ENCODE measurements at regions not wholly inside any gene's neighbourhood (a gene's known extent, or its start where the extent isn't known, plus 50 kb on each side); places are given as distances from the start of the nearest gene placed in this dataset.

- Histone ChIP-seq H3K9me3 (ENCODE audit: low read length) (no peaks in the 10 kb centered on the region), H2AFZ (ENCODE audit: low read depth, low read length) (no peak overlapping the region), H3K36me3 (ENCODE audit: insufficient read depth, low read length) (no peaks in the 10 kb centered on the region), H3K27me3 (ENCODE audit: insufficient read depth, low read length) (no peaks in the 10 kb centered on the region), H3K4me1 (ENCODE audit: insufficient read depth, low read length) (no peaks in the 10 kb centered on the region), H3K4me3 (ENCODE audit: low read length) (no peak overlapping the region)
Measured at GRCh38 chr4:120509719-120510118, 412.8 kb downstream of the PRDM5 start.

GRCh38 chr4:120509222-120509621 lies 413.3 kb downstream of the PRDM5 start:
- no peaks in the 10 kb centered on the region for H3K9me3 ChIP-seq (ENCODE audit: low read length)
- no peaks in the 10 kb centered on the region for H3K36me3 ChIP-seq (ENCODE audit: insufficient read depth, low read length)
- H3K4me3 ChIP-seq (ENCODE audit: low read length) = no peak overlapping the region
- no peaks in the 10 kb centered on the region for H3K4me1 ChIP-seq (ENCODE audit: insufficient read depth, low read length)
- no peaks in the 10 kb centered on the region for H3K27me3 ChIP-seq (ENCODE audit: insufficient read depth, low read length)
- H2AFZ ChIP-seq (ENCODE audit: low read depth, low read length) = no peak overlapping the region

- H3K4me1 ChIP-seq (ENCODE audit: insufficient read depth, low read length) = no peaks in the 10 kb centered on the region
- no peak overlapping the region for H3K4me3 ChIP-seq (ENCODE audit: low read length)
- no peaks in the 10 kb centered on the region for H3K9me3 ChIP-seq (ENCODE audit: low read length)
- no peaks in the 10 kb centered on the region for H3K36me3 ChIP-seq (ENCODE audit: insufficient read depth, low read length)
- H3K27me3 ChIP-seq (ENCODE audit: insufficient read depth, low read length) = no peaks in the 10 kb centered on the region
- no peak overlapping the region for H2AFZ ChIP-seq (ENCODE audit: low read depth, low read length)
Measured at GRCh38 chr4:120508036-120508435, 414.5 kb downstream of the PRDM5 start.

- Histone ChIP-seq H3K36me3 (ENCODE audit: insufficient read depth, low read length) (no peaks in the 10 kb centered on the region), H2AFZ (ENCODE audit: low read depth, low read length) (no peak overlapping the region), H3K9me3 (ENCODE audit: low read length) (peaks cover 3% of the 10 kb centered on the region), H3K4me3 (ENCODE audit: low read length) (no peak overlapping the region), H3K4me1 (ENCODE audit: insufficient read depth, low read length) (peaks cover 3% of the 10 kb centered on the region), H3K27me3 (ENCODE audit: insufficient read depth, low read length) (no peaks in the 10 kb centered on the region)
Measured at GRCh38 chr4:120506536-120506935, 416.0 kb downstream of the PRDM5 start.

- Histone ChIP-seq H2AFZ (ENCODE audit: low read depth, low read length) (no peak overlapping the region), H3K4me1 (ENCODE audit: insufficient read depth, low read length) (peaks cover 3% of the 10 kb centered on the region), H3K36me3 (ENCODE audit: insufficient read depth, low read length) (no peaks in the 10 kb centered on the region), H3K27me3 (ENCODE audit: insufficient read depth, low read length) (no peaks in the 10 kb centered on the region), H3K9me3 (ENCODE audit: low read length) (peaks cover 3% of the 10 kb centered on the region), H3K4me3 (ENCODE audit: low read length) (no peak overlapping the region)
Measured at GRCh38 chr4:120498678-120499077, 423.8 kb downstream of the PRDM5 start.

- H3K27me3 ChIP-seq (ENCODE audit: insufficient read depth, low read length) = no peaks in the 10 kb centered on the region
- no peak overlapping the region for H2AFZ ChIP-seq (ENCODE audit: low read depth, low read length)
- no peak overlapping the region for H3K4me3 ChIP-seq (ENCODE audit: low read length)
- no peaks in the 10 kb centered on the region for H3K9me3 ChIP-seq (ENCODE audit: low read length)
- no peaks in the 10 kb centered on the region for H3K36me3 ChIP-seq (ENCODE audit: insufficient read depth, low read length)
- H3K4me1 ChIP-seq (ENCODE audit: insufficient read depth, low read length) = peaks cover 2% of the 10 kb centered on the region
Measured at GRCh38 chr4:120491481-120491880, 424.8 kb upstream of the MAD2L1 start.

- Histone ChIP-seq H3K4me1 (ENCODE audit: insufficient read depth, low read length) (no peaks in the 10 kb centered on the region), H3K9me3 (ENCODE audit: low read length) (no peaks in the 10 kb centered on the region), H3K4me3 (ENCODE audit: low read length) (no peak overlapping the region), H3K27me3 (ENCODE audit: insufficient read depth, low read length) (no peaks in the 10 kb centered on the region), H2AFZ (ENCODE audit: low read depth, low read length) (no peak overlapping the region), H3K36me3 (ENCODE audit: insufficient read depth, low read length) (no peaks in the 10 kb centered on the region)
Measured at GRCh38 chr4:120481756-120482155, 415.1 kb upstream of the MAD2L1 start.

GRCh38 chr4:120472447-120473131 lies 405.9 kb upstream of the MAD2L1 start:
- H3K4me1 ChIP-seq (ENCODE audit: insufficient read depth, low read length) = no peaks in the 10 kb centered on the region
- no peaks in the 10 kb centered on the region for H3K9me3 ChIP-seq (ENCODE audit: low read length)
- no peaks in the 10 kb centered on the region for H3K27me3 ChIP-seq (ENCODE audit: insufficient read depth, low read length)
- H2AFZ ChIP-seq (ENCODE audit: low read depth, low read length) = no peak overlapping the region
- no peaks in the 10 kb centered on the region for H3K36me3 ChIP-seq (ENCODE audit: insufficient read depth, low read length)
- H3K4me3 ChIP-seq (ENCODE audit: low read length) = no peak overlapping the region

GRCh38 chr4:120466429-120466828 lies 399.8 kb upstream of the MAD2L1 start:
- Histone ChIP-seq H3K36me3 (ENCODE audit: insufficient read depth, low read length) (no peaks in the 10 kb centered on the region), H3K4me3 (ENCODE audit: low read length) (no peak overlapping the region), H3K9me3 (ENCODE audit: low read length) (no peaks in the 10 kb centered on the region), H3K4me1 (ENCODE audit: insufficient read depth, low read length) (peaks cover 7% of the 10 kb centered on the region), H2AFZ (ENCODE audit: low read depth, low read length) (no peak overlapping the region), H3K27me3 (ENCODE audit: insufficient read depth, low read length) (no peaks in the 10 kb centered on the region)

- H3K4me1 ChIP-seq (ENCODE audit: insufficient read depth, low read length) = no peaks in the 10 kb centered on the region
- H3K9me3 ChIP-seq (ENCODE audit: low read length) = no peaks in the 10 kb centered on the region
- no peaks in the 10 kb centered on the region for H3K36me3 ChIP-seq (ENCODE audit: insufficient read depth, low read length)
- H2AFZ ChIP-seq (ENCODE audit: low read depth, low read length) = no peak overlapping the region
- no peaks in the 10 kb centered on the region for H3K27me3 ChIP-seq (ENCODE audit: insufficient read depth, low read length)
- no peak overlapping the region for H3K4me3 ChIP-seq (ENCODE audit: low read length)
Measured at GRCh38 chr4:120454788-120455187, 388.1 kb upstream of the MAD2L1 start.

GRCh38 chr4:120452536-120452935 lies 385.9 kb upstream of the MAD2L1 start:
- Histone ChIP-seq H3K4me1 (ENCODE audit: insufficient read depth, low read length) (peaks cover 2% of the 10 kb centered on the region), H3K36me3 (ENCODE audit: insufficient read depth, low read length) (no peaks in the 10 kb centered on the region), H2AFZ (ENCODE audit: low read depth, low read length) (no peak overlapping the region), H3K4me3 (ENCODE audit: low read length) (no peak overlapping the region), H3K27me3 (ENCODE audit: insufficient read depth, low read length) (no peaks in the 10 kb centered on the region), H3K9me3 (ENCODE audit: low read length) (no peaks in the 10 kb centered on the region)

- H3K36me3 ChIP-seq (ENCODE audit: insufficient read depth, low read length) = no peaks in the 10 kb centered on the region
Measured at GRCh38 chr4:120452001-120452400, 385.4 kb upstream of the MAD2L1 start.

GRCh38 chr4:120447774-120448173 lies 381.1 kb upstream of the MAD2L1 start:
- Histone ChIP-seq H3K4me3 (ENCODE audit: low read length) (no peak overlapping the region), H3K27me3 (ENCODE audit: insufficient read depth, low read length) (no peaks in the 10 kb centered on the region), H3K9me3 (ENCODE audit: low read length) (no peaks in the 10 kb centered on the region), H3K4me1 (ENCODE audit: insufficient read depth, low read length) (peaks cover 2% of the 10 kb centered on the region), H2AFZ (ENCODE audit: low read depth, low read length) (peak overlapping the region; percentile 13), H3K36me3 (ENCODE audit: insufficient read depth, low read length) (no peaks in the 10 kb centered on the region)

More at GRCh38 chr4:120452001-120452400, 385.4 kb upstream of the MAD2L1 start:
- no peaks in the 10 kb centered on the region for H3K9me3 ChIP-seq (ENCODE audit: low read length)
- H3K4me3 ChIP-seq (ENCODE audit: low read length) = no peak overlapping the region
- H3K4me1 ChIP-seq (ENCODE audit: insufficient read depth, low read length) = peaks cover 2% of the 10 kb centered on the region
- no peaks in the 10 kb centered on the region for H3K27me3 ChIP-seq (ENCODE audit: insufficient read depth, low read length)
- no peak overlapping the region for H2AFZ ChIP-seq (ENCODE audit: low read depth, low read length)

- peaks cover 2% of the 10 kb centered on the region for H3K4me1 ChIP-seq (ENCODE audit: insufficient read depth, low read length)
- no peaks in the 10 kb centered on the region for H3K36me3 ChIP-seq (ENCODE audit: insufficient read depth, low read length)
- no peak overlapping the region for H3K4me3 ChIP-seq (ENCODE audit: low read length)
- H3K27me3 ChIP-seq (ENCODE audit: insufficient read depth, low read length) = no peaks in the 10 kb centered on the region
- H3K9me3 ChIP-seq (ENCODE audit: low read length) = no peaks in the 10 kb centered on the region
- H2AFZ ChIP-seq (ENCODE audit: low read depth, low read length) = no peak overlapping the region
Measured at GRCh38 chr4:120446051-120446567, 379.5 kb upstream of the MAD2L1 start.
